Adrenal gland (tissue), 5 donors: ENCODE measurements at regions not wholly inside any gene's neighbourhood (a gene's known extent, or its start where the extent isn't known, plus 50 kb on each side); places are given as distances from the start of the nearest gene placed in this dataset.
"Not testable (repeated sequence)": the region's sequence is repeated elsewhere in the genome, so short reads cannot be mapped to it uniquely, and the experiment has no call there.

Source experiments
- POLR2A ChIP-seq, 2 donors: fragments of 450-650 bp; IDR thresholded peaks; one replicate each; pipeline ENCODE4 v1.6.1; 2017; ENCODE audit warnings: antibody characterized with exemption in 2 of 2, mild to moderate bottlenecking in 2 of 2, moderate library complexity in 1 of 2
- TF ChIP-seq, protein P1 (sequence below), 6 experiments: fragments of 450-650 bp in 4 of 6; fragments of 200-600 bp in 2 of 6; sonication (generic) in 1 of 6; IDR thresholded peaks; 1 replicate in 5 of 6; 2 replicates in 1 of 6; pipeline versions ENCODE4 v1.5.1 to v1.8.0; 2016 to 2021; ENCODE audit warnings: antibody characterized with exemption in 6 of 6, mild to moderate bottlenecking in 2 of 6, moderate library complexity in 1 of 6
- donor health status: DM: no; HTN: no; CAD: no.

DNA sequence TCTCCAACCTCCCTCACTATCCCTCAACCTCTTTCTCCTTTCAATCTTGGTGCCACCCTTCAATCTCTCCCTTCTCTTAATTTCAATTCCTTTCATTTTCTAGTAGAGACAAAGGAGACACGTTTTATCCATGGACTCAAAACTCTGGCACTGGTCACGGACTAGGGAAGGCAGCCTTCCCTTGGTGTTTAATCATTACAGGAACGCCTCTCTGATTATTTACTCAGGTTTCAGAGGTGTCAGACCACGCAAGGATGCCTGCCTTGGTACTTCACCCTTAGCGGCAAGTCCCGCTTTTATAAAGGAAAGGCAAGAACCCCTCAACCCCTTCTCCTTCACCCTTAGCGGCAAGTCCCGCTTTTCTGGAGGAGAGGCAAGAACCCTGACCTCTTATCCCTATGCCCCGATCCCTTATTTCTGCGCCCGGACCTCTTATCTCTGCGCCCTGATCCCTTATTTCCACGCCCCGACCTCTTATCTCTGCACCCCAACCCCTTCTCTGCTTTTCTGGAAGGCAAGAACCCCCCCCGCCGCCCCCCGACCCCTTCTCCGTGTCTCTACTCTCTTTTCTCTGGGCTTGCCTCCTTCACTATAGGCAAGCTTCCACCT is 543.1 kb upstream of the HTR2C start:
- TF ChIP-seq, protein P1, sequence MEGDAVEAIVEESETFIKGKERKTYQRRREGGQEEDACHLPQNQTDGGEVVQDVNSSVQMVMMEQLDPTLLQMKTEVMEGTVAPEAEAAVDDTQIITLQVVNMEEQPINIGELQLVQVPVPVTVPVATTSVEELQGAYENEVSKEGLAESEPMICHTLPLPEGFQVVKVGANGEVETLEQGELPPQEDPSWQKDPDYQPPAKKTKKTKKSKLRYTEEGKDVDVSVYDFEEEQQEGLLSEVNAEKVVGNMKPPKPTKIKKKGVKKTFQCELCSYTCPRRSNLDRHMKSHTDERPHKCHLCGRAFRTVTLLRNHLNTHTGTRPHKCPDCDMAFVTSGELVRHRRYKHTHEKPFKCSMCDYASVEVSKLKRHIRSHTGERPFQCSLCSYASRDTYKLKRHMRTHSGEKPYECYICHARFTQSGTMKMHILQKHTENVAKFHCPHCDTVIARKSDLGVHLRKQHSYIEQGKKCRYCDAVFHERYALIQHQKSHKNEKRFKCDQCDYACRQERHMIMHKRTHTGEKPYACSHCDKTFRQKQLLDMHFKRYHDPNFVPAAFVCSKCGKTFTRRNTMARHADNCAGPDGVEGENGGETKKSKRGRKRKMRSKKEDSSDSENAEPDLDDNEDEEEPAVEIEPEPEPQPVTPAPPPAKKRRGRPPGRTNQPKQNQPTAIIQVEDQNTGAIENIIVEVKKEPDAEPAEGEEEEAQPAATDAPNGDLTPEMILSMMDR (IDR thresholded peaks at IDR 0.05): not testable (repeated sequence)
- TF ChIP-seq POLR2A (IDR thresholded peaks at IDR 0.05): not testable (repeated sequence)
